Cardiac muscle cell (in vitro differentiated cells and primary cell): ENCODE measurements at regions not wholly inside any gene's neighbourhood (a gene's known extent, or its start where the extent isn't known, plus 50 kb on each side); places are given as distances from the start of the nearest gene placed in this dataset.

Source experiments
- DNase-seq, 2 donors: peaks; one replicate each; pipeline versions ENCODE4 v3.0.0 to v3.0.0-alpha.2; 2010 to 2017; ENCODE audit warnings: low read depth in 1 of 2, low spot score in 1 of 2
- H3K27ac ChIP-seq: fragments of 200-600 bp; sonication (generic); 2 replicates; pipeline ENCODE4 v1.5.1; 2016
- H3K27me3 ChIP-seq: fragments of 200-600 bp; sonication (generic); 2 replicates; pipeline ENCODE4 v1.6.0; 2016; ENCODE audit warnings: control low read depth
- H3K36me3 ChIP-seq: fragments of 200-600 bp; sonication (generic); 2 replicates; pipeline ENCODE4 v1.5.1; 2016; ENCODE audit warnings: control low read depth
- H3K4me1 ChIP-seq: fragments of 200-600 bp; sonication (generic); 2 replicates; pipeline ENCODE4 v1.8.1; 2017; ENCODE audit warnings: low read depth, mild to moderate bottlenecking, mixed run types
- H3K4me3 ChIP-seq: fragments of 200-600 bp; sonication (generic); 2 replicates; pipeline ENCODE4 v1.5.1; 2016; ENCODE audit warnings: mild to moderate bottlenecking
- H3K9me3 ChIP-seq: fragments of 200-600 bp; sonication (generic); 2 replicates; pipeline ENCODE4 v1.5.1; 2017; ENCODE audit warnings: low read depth, mild to moderate bottlenecking, control low read depth
- CTCF ChIP-seq: IDR thresholded peaks from 2 replicates; pipeline ENCODE4 v1.5.1; 2012; ENCODE audit warnings: low read depth, mild to moderate bottlenecking, low read length

GRCh38 chr14:56367416-56367815, 212.2 kb upstream of the TMEM260 start:
- Histone ChIP-seq H3K4me1 (no peaks in the 10 kb centered on the region), H3K27me3 (no peaks in the 10 kb centered on the region), H3K36me3 (no peaks in the 10 kb centered on the region), H3K27ac (no peak overlapping the region), H3K9me3 (no peaks in the 10 kb centered on the region), H3K4me3 (no peak overlapping the region)
- no peak for TF ChIP-seq CTCF
- no peak for DNase-seq

DNA sequence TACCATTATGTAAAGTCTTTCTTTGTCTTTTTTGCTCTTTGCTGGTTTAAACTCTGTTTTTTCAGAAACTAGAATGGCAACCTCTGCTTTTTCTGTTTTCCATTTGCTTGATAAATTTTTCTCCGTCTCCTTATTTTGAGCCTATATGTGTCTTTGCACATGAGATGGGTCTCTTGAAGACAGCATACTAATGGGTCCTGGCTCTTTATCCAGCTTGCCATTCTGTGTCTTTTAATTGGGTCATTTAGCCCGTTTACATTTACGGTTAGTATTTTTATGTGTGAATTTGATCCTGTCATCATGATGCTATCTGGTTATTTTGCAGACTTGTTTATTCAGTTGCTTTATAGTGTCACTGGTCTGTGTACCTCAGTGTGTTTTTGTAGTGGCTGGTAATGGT, 207.9 kb upstream of the TMEM260 start:
- Histone ChIP-seq H3K4me1 (no peaks in the 10 kb centered on the region), H3K4me3 (no peak overlapping the region), H3K27me3 (no peaks in the 10 kb centered on the region), H3K36me3 (no peaks in the 10 kb centered on the region), H3K27ac (no peak overlapping the region), H3K9me3 (no peaks in the 10 kb centered on the region)
- DNase-seq = no peak
- no peak for TF ChIP-seq CTCF

DNA sequence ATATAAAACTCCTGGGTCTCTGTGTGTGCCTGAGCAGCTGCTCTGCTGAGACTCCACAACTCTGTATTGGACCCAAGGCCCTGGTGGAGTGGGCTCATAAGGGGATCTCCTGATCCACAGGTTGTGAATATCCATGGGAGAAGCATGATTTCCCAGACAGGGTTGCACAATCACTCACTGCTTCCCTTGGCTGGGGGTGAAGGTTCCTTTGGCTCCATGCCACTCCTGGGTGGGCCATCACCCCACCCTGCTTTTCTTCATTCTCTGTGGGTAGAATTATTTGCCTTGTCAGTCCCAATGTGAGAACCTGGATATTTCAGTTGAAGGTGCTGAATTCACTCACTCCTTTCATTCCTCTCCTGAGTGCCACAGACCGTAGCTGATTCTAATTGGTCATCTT, 205.2 kb upstream of the TMEM260 start:
- DNase-seq = peak in 1 of 2 donors; percentile 70
- Histone ChIP-seq H3K27me3 (no peaks in the 10 kb centered on the region), H3K4me1 (no peaks in the 10 kb centered on the region), H3K4me3 (no peak overlapping the region), H3K27ac (no peak overlapping the region), H3K9me3 (no peaks in the 10 kb centered on the region), H3K36me3 (no peaks in the 10 kb centered on the region)
- TF ChIP-seq CTCF = no peak

- no peak for TF ChIP-seq CTCF
- H3K27ac ChIP-seq = no peak overlapping the region
- no peak overlapping the region for H3K4me3 ChIP-seq
- H3K27me3 ChIP-seq = no peaks in the 10 kb centered on the region
- DNase-seq = no peak
- H3K9me3 ChIP-seq = no peaks in the 10 kb centered on the region
- H3K4me1 ChIP-seq = no peaks in the 10 kb centered on the region
- H3K36me3 ChIP-seq = no peaks in the 10 kb centered on the region
Measured at GRCh38 chr14:56378046-56378445, 201.6 kb upstream of the TMEM260 start.

- Histone ChIP-seq H3K4me3 (no peak overlapping the region), H3K27ac (no peak overlapping the region), H3K4me1 (no peaks in the 10 kb centered on the region), H3K27me3 (no peaks in the 10 kb centered on the region), H3K9me3 (no peaks in the 10 kb centered on the region), H3K36me3 (no peaks in the 10 kb centered on the region)
- DNase-seq = peak in 1 of 2 donors; percentile 86
- no peak for TF ChIP-seq CTCF
Measured at GRCh38 chr14:56378475-56378877, 201.1 kb upstream of the TMEM260 start.

GRCh38 chr14:56379956-56380355, 199.6 kb upstream of the TMEM260 start:
- H3K4me3 ChIP-seq = no peak overlapping the region
- no peaks in the 10 kb centered on the region for H3K27me3 ChIP-seq

More at GRCh38 chr14:56379956-56380355, 199.6 kb upstream of the TMEM260 start:
- Histone ChIP-seq H3K27ac (no peak overlapping the region), H3K4me1 (no peaks in the 10 kb centered on the region), H3K36me3 (no peaks in the 10 kb centered on the region), H3K9me3 (no peaks in the 10 kb centered on the region)
- DNase-seq = peak in 1 of 2 donors; percentile 87
- TF ChIP-seq CTCF = no peak
